Endothelial cell (in vitro differentiated cells): ENCODE measurements at regions not wholly inside any gene's neighbourhood (a gene's known extent, or its start where the extent isn't known, plus 50 kb on each side); places are given as distances from the start of the nearest gene placed in this dataset.

ENCODE experiments used
- DNase-seq: peaks from one replicate; pipeline ENCODE4 v3.0.0; 2021; ENCODE audit warnings: low spot score
- H3K27ac Mint-ChIP-seq: one replicate; pipeline ENCODE4 v1.8.0; 2021; ENCODE audit warnings: mixed read lengths, inconsistent platforms; ENCODE audit not compliant: unreplicated experiment
- H3K27me3 Mint-ChIP-seq: one replicate; pipeline ENCODE4 v1.8.0; 2021; ENCODE audit warnings: mild to moderate bottlenecking, moderate library complexity, mixed read lengths, inconsistent platforms; ENCODE audit not compliant: unreplicated experiment
- H3K36me3 Mint-ChIP-seq: one replicate; pipeline ENCODE4 v1.8.0; 2021; ENCODE audit warnings: mild to moderate bottlenecking, low read depth, mixed read lengths, inconsistent platforms; ENCODE audit not compliant: unreplicated experiment
- H3K4me1 Mint-ChIP-seq: one replicate; pipeline ENCODE4 v1.8.0; 2021; ENCODE audit warnings: mild to moderate bottlenecking, mixed read lengths, inconsistent platforms; ENCODE audit not compliant: unreplicated experiment
- H3K4me3 Mint-ChIP-seq: one replicate; pipeline ENCODE4 v1.8.0; 2021; ENCODE audit warnings: mild to moderate bottlenecking, mixed read lengths, inconsistent platforms; ENCODE audit not compliant: unreplicated experiment
- H3K9me3 Mint-ChIP-seq: one replicate; pipeline ENCODE4 v1.8.0; 2021; ENCODE audit warnings: mixed read lengths, inconsistent platforms; ENCODE audit not compliant: unreplicated experiment
- TF ChIP-seq, protein P1 (sequence below): fragments of 200-600 bp; sonication (generic); IDR thresholded peaks from one replicate; pipeline ENCODE4 v1.5.0; 2021; ENCODE audit warnings: antibody characterized with exemption; ENCODE audit not compliant: unreplicated experiment

- no peak for DNase-seq
- H3K4me1 Mint-ChIP-seq, result peaks cover 8% of the 10 kb centered on the region
- no peak overlapping the region for H3K4me3 Mint-ChIP-seq
- no peaks in the 10 kb centered on the region for H3K9me3 Mint-ChIP-seq
- TF ChIP-seq, protein P1, sequence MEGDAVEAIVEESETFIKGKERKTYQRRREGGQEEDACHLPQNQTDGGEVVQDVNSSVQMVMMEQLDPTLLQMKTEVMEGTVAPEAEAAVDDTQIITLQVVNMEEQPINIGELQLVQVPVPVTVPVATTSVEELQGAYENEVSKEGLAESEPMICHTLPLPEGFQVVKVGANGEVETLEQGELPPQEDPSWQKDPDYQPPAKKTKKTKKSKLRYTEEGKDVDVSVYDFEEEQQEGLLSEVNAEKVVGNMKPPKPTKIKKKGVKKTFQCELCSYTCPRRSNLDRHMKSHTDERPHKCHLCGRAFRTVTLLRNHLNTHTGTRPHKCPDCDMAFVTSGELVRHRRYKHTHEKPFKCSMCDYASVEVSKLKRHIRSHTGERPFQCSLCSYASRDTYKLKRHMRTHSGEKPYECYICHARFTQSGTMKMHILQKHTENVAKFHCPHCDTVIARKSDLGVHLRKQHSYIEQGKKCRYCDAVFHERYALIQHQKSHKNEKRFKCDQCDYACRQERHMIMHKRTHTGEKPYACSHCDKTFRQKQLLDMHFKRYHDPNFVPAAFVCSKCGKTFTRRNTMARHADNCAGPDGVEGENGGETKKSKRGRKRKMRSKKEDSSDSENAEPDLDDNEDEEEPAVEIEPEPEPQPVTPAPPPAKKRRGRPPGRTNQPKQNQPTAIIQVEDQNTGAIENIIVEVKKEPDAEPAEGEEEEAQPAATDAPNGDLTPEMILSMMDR, result no peak
- H3K36me3 Mint-ChIP-seq, result no peaks in the 10 kb centered on the region
- no peak overlapping the region for H3K27ac Mint-ChIP-seq
- H3K27me3 Mint-ChIP-seq, result no peaks in the 10 kb centered on the region
Observed at GRCh38 chr15:29183071-29183831, 86.4 kb downstream of the NSMCE3 start.

DNA sequence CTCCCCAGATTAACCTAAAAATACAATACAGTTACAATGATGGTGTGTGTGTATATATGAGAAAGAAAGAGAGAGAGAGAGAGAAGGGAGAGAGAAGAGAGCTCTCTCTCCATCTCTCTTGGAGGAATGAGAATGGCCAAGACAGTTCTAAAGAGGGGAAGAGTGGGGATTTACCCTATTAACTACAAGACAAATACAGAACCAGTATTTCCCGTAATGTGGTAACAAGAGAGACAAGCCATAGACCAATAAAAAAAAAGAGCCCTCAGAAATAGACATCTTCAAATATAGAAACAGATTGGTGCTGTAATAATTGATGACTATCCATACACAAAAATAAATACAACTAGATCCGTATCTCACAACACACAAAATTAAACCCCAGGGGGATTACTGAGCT lies 87.0 kb downstream of the NSMCE3 start:
- no peak for DNase-seq
- H3K27me3 Mint-ChIP-seq, result no peaks in the 10 kb centered on the region
- H3K4me3 Mint-ChIP-seq, result no peak overlapping the region
- peaks cover 11% of the 10 kb centered on the region for H3K4me1 Mint-ChIP-seq
- TF ChIP-seq, protein P1, result no peak
- H3K27ac Mint-ChIP-seq, result no peak overlapping the region
- no peaks in the 10 kb centered on the region for H3K9me3 Mint-ChIP-seq
- H3K36me3 Mint-ChIP-seq, result no peaks in the 10 kb centered on the region

DNA sequence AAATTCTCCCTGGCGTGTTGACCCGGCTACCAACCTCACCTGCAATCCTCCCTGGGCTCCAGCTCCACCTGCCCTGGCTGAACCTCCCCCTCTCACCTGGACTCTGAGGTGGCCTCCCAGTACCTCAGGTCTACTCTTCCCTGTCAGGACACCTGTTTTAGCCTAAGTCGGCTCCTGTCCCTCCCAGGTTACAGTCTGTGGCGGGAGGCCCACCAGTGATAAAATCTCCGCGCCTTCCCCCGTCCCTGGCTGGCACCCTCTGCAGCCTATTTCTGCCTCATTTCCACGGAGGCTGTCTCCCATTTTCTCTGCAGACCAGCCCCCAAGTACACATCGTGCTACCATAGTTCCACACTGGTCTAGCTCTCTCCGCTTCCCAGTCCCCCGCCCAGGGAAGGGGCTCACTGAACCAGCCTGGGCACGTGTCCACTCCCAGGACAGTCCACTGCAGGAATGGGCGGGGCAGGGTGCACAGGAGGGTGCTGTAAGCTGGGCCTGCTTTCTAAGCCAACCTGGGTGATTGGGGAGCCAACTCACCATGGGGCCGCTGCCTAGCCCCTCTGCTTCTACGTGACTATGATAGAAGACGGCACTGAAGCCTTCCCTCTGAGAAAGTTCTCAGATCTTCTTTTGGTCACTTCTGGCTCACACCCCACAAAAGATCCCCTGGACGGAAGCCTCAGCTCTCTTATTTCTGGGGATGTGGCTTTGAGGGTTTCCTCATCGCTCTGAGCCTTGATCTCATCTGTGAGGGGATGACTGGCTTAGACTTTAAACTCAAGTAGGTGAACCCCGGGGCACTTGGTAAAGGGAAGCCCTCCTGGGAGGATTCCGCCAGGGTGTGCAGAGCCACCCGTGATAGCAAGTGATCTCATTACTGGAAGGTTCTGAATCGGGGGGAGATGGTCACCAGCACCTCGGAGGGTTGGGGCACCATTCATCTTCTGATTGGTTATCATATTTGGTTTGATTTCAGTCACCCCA lies 96.6 kb downstream of the NSMCE3 start:
- no peaks in the 10 kb centered on the region for H3K9me3 Mint-ChIP-seq
- DNase-seq, result no peak
- no peak overlapping the region for H3K27ac Mint-ChIP-seq
- TF ChIP-seq, protein P1, result no peak
- no peaks in the 10 kb centered on the region for H3K27me3 Mint-ChIP-seq
- no peak overlapping the region for H3K4me3 Mint-ChIP-seq
- peaks cover 10% of the 10 kb centered on the region for H3K4me1 Mint-ChIP-seq
- no peaks in the 10 kb centered on the region for H3K36me3 Mint-ChIP-seq

GRCh38 chr15:29170521-29170920 lies 99.1 kb downstream of the NSMCE3 start:
- TF ChIP-seq, protein P1, result no peak
- no peaks in the 10 kb centered on the region for H3K27me3 Mint-ChIP-seq
- no peaks in the 10 kb centered on the region for H3K9me3 Mint-ChIP-seq
- H3K4me3 Mint-ChIP-seq, result no peak overlapping the region
- DNase-seq, result no peak
- H3K4me1 Mint-ChIP-seq, result no peaks in the 10 kb centered on the region
- no peak overlapping the region for H3K27ac Mint-ChIP-seq
- no peaks in the 10 kb centered on the region for H3K36me3 Mint-ChIP-seq
